Activated T-helper 9 cell treated with anti-CD3 and anti-CD28 coated beads, Interleukin-2, amount 50 U/mL, for 16 hours (primary cell): ENCODE measurements at regions not wholly inside any gene's neighbourhood (a gene's known extent, or its start where the extent isn't known, plus 50 kb on each side); places are given as distances from the start of the nearest gene placed in this dataset.

ENCODE experiments used
- DNase-seq: peaks from one replicate; pipeline ENCODE4 v3.0.0-alpha.2; 2020; ENCODE audit warnings: low read depth

DNA sequence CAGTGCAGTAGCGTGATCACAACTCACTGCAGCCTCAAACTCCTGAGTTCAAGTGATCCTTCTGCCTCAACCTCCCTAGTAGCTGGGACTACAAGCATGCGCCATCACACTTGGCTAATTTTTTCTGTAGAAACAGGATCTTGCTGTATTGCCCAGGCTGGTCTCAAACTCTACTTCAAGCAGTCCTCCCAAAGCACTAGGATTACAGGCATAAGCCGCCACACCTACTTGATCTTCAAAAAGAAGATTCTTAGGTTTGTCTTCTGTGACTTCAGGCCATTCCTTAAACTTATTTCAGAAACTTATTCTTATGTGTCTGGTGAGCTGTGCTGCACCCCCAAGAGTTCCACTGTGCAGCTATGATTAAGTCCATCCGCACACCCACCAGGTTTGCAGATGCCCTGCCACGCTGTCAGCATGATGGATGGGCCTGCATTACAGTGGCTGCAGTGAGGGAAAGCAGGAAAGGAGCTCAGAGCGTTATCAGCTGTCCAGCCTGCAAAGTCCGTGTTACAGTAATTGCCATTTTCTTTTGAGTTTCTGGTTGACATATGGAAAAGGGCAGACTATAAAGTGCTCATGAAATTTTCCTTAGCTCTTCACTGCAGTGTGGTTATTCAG lies 146.6 kb downstream of the AASDH start:
- no peak for DNase-seq

DNA sequence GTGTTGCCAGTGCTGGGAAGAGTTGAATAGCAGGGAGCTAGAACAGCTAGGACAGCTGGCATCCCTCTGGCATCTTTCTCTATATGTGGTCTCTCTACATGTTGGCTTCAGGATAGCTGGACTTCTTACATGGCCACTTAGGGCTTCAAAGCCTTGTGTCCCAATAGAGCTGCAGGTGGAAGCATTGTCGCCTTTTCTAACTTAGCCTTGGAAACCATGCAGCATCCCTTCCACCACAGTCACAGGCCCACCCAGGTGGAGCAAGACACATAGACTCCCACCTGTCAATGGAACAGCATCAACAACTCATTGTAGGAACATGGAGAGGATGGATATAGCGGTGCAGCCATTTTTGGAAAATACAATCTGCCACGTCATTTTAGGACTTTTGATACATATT lies 149.0 kb downstream of the AASDH start:
- no peak for DNase-seq

DNA sequence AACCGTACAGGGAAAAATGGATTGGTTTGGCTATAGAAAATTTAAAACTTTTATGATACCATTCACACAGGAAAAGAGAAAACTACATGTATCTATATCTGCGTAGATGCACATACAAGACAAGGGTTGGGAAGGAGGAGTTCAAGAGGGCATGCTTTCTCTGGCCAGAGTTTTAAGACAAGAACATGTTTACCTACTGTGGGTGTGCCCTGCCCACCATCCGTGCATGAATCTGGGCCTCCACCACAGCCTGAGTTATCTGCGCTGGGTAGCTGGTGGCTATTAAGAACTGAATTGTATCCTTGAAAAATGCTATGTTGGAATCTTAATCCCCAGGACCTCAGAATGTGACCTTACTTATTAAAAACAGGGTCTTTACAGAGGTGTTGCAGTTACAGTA lies 151.6 kb downstream of the AASDH start:
- no peak for DNase-seq

GRCh38 chr4:56235011-56235410 lies 152.3 kb downstream of the AASDH start:
- no peak for DNase-seq

GRCh38 chr4:56234098-56234497 lies 153.2 kb downstream of the AASDH start:
- no peak for DNase-seq

DNA sequence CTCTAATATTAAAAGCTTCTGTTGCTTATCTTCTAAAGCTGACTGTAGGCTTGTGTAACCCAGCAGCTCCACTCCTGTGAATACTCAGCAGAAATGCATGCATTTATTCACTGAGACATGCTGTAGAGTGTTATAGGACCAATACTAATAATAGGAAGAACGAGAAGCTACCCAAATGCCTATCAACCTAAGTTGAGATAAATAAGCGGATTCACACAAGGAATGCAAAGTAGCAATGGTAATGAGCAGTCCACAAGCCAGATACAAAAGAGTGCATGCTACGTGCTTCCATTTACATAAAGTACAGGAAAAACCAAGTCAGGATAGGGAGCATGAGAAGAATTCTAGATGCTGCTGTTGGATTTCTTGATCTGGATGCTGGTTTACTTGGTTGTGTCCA lies 155.9 kb downstream of the AASDH start:
- DNase-seq = no peak

DNA sequence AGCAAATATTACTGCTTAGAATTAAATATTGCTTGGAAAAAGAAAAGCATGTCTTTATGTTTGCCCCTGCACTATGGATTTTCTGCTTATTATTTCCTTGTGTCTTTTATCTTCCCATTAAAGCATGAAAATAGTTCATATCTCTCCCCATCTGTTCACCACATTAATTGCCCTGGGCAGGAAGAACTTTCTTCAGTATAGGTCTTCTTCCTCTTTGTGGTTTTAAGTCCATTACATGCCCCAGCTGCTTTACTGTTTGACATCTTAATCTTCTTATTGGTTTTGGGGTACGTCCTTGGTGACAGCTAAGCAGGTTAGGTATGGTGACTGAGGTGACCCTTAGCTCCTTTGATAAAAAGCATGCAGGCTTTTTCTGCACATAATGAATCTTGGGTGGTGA lies 157.3 kb downstream of the AASDH start:
- no peak for DNase-seq

DNA sequence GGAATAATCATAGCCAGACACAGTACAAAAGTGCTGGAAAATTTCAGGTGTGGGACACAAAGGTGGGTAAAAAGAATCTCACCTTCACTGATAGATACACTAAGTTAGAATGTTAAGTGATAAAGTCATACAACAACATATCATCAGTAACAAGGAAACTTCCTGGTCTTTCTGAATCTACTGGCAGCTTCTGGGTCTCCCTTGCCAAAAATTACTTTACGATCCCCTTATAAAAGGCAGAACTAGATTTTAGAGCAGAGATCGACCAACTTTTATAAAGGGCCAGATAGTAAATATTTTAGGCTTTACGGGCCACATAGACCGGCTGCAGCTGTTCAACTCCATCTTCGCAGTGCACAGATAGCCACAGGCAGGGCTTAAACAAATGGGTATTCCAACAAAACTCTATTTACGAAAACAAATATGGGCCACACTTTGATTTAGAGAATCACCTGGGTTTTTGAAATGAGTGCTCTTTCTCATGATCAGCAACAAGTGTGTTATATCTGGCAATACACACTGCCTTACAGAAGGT lies 159.9 kb downstream of the AASDH start:
- no peak for DNase-seq

DNA sequence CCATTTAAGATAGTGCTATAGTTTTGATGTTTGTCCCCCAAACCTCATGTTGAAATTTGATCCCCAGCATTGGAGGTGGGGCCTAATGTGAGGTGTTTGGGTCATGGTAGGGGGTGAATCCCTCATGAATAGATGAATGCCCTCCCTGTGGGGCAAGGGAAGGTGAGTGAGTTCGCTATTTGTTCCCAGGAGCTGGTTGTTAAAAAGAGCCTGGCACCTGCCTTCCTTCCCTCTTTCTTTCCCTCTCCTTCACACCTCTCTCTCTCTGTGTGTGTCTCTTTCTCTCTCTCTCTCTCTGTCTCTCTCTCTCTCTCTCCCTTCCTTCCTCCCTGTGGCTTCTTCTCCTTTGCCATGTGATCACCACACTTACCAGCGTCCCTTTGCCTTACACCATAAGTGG lies 160.7 kb downstream of the AASDH start:
- no peak for DNase-seq

GRCh38 chr4:56224641-56225040 lies 162.7 kb downstream of the AASDH start:
- DNase-seq = no peak

DNA sequence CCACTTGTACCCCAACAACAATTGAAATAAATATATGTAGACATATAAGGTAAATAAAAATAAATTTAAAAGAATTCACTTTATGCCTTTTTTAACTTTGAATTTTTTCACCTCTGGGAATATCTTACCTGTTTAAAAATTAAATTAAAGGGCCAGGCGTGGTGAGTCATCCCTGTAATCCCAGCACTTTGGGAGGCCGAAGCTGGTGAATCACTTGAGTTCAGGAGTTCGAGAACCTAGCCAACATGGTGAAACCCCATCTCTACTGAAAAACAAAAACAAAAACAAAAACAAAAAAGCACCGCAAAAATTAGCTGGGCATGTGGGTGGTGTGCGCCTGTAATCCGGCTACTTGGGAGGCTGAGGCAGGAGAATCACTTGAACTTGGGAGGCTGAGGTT lies 164.8 kb downstream of the AASDH start:
- DNase-seq = no peak

GRCh38 chr4:56220261-56220660 lies 167.0 kb downstream of the AASDH start:
- DNase-seq = no peak

DNA sequence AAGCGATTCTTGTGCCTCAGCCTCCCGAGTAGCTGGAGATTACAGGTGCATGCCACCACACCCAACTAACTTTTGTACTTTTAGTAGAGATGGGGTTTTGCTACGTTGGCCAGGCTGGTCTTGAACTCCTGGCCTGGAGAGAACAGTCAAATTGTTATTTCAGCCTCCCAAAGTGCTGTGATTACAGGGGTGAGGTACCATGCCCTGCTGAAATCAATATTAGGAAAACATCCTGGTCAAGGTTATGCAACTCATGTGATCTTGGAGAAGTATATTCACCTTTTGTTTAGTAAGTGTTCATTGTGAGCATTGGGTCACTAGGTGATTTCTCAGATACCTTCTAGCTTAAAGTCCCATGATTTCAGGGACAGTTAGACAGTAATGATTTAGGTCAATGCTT lies 167.8 kb downstream of the AASDH start:
- DNase-seq = no peak

DNA sequence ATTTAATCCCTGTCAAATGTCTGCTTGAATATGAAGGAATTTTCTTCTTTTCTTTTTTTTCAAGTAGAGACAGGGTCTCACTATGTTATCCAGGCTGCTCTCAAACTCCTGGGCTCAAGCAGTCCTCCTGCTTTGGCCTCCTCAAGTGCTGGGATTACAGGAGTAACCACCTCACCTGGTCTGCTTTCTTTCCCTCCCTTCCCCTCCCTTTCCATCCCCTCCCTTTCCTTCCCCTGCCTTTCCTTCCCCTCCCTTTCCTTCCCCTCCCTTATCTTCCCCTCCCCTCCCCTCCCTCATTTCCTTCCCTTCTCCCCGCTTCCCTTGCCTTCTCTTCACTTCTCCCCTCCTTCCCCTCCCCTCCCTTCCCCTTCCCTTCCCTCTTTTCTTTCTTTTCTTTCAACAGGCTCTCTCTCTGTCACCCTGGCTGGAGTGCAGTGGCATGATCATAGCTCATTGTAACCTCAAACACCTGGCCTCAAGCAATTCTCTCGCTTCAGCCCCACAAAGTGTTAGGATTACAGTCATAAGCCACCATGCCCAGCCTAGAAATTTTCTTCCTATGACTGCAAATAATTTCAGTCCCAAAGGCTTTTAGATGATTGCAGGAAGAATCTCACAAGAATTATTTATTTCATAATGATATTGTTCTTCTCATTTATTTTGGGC lies 168.9 kb downstream of the AASDH start:
- no peak for DNase-seq

GRCh38 chr4:56217343-56217890 lies 169.9 kb downstream of the AASDH start:
- no peak for DNase-seq

DNA sequence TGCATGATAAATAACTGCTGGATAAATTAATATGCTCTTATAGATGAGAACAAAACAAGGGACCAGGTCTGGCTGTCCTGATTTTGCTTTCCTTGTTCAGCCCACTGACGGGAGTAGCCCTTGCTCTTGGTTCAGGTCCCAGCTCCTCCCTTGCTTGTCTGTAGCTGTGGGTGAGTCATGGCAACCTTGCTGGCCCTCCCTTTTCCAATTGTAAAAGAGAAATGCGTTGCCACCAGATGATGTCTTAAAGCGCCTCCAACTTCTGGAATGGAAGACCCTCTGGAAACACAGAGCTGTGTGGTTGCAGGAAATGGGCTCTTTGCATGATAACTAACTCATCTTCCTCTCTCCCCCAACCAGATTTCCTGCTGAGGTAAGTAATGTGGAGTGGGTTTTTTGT lies 171.4 kb downstream of the AASDH start:
- no peak for DNase-seq

GRCh38 chr4:56215141-56215783 lies 172.0 kb downstream of the AASDH start:
- DNase-seq = no peak

DNA sequence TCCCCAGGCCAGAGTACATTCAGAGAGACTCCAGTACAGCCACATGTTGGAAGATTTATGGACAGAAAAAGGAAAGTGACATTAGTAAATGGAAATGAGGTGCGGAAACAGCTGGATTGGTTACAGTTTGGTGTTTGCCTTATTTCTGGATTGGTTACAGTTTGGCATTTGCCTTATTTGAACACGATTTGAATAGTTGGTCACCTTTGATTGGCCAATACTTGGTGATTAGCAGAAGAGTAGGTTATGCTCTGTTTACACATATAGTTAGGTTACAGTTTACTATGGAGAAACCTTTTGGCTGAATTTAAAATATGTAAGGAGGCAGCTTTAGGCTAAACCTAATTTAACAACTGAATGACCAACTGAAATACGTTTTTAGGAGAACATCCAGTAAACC lies 173.7 kb downstream of the AASDH start:
- DNase-seq = no peak

GRCh38 chr4:56212774-56213173 lies 174.5 kb downstream of the AASDH start:
- no peak for DNase-seq

- DNase-seq = no peak
These were observed 176.1 kb downstream of the AASDH start for GRCh38 chr4:56211202-56211601.

DNA sequence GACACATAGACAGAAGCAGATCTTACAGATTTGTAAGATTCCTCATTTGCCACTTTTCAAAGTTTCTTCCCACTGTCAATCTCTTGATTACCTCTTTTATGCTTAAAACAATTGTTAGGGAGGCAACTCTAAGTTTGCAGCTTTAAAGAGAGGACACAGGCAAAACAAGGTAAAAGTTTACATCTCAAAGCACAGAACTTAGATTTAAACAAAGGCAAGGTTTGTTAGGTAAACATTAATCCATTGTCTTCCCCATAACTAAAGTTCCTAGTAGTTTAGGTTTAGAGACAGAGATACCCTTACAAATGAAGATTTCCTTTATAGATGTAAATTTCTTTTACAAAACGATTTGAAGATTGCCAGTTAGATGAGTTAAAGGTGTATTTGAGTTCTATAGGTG lies 176.9 kb downstream of the AASDH start:
- no peak for DNase-seq

DNA sequence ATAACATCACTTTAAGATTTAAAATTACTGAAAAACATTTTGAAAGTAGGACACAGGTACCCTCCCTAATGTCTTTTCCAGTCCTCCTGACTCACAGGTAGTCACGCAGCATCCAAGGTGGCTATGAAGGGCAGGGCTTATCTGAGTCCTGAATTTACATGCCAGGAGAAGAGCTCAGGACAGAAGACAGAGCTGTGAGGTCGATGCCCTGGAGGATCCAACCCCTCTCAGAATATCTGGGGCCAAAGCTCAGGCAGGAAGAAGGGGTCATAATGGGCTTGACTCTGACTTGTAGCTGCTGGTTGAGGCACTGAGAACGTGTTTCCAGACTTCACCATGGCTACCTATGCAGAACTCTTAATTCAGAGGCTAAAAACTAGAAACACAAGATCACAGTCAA lies 177.5 kb downstream of the AASDH start:
- no peak for DNase-seq

DNA sequence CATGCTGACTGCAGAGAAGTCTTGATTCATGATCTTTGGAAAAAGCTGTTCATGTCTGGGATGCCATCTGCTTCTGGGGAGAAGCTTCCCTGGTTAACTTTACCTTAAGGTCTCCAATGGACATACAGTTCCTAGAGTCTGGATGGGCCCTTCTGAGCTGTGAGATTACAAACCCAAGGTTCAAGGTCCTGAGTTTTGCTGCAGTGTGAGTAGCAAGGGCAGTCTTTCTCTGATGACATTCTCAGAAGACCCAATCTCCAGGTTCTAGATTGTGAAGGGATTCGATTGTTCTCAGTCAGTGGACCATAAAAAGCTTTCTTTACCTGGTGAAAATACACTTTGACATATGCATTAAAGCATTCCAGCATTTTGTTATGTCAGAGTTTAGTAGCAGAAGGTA lies 179.2 kb downstream of the AASDH start:
- no peak for DNase-seq
